HCT116 (cell line): ENCODE measurements at regions not wholly inside any gene's neighbourhood (a gene's known extent, or its start where the extent isn't known, plus 50 kb on each side); places are given as distances from the start of the nearest gene placed in this dataset.

Experiments used
- ATAC-seq: fragments of 200-7000 bp; cut with Tn5 transposase; 2 replicates; pipeline ENCODE4 v1.9.1; 2020; ENCODE audit warnings: mild to moderate bottlenecking, moderate library complexity
- BruUV-seq: library from RNA; stranded (reverse); fragments of 400-500 nt; replicated peaks from 2 replicates; lab custom pipeline; 2021; lab: Mats Ljungman, UMichigan
- CTCF ChIA-PET: fragments of 300-600 bp; sonication (Branson Sonifier 250); formaldehyde crosslinking; loops from one replicate; lab custom pipeline; 2021; ENCODE audit warnings: antibody characterized with exemption; lab: Charles Lee
- POLR2A ChIA-PET: fragments of 300-600, 350-600 bp; sonication (Branson Sonifier 250); formaldehyde crosslinking; loops from one replicate; lab custom pipeline; 2021; ENCODE audit warnings: antibody characterized with exemption; lab: Charles Lee
- RAD21 ChIA-PET, 2 experiments: fragments of 300-600 bp; sonication (Branson Sonifier 250); formaldehyde crosslinking; loops; one replicate each; lab custom pipeline; 2023; ENCODE audit warnings: low total read pairs in 2 of 2; ENCODE audit not compliant: uncharacterized antibody in 2 of 2, unreplicated experiment in 2 of 2, low non-redundant PET in 1 of 2; lab: Charles Lee
- DNase-seq: peaks from one replicate; pipeline ENCODE4 v3.0.0-alpha.2; 2010; ENCODE audit warnings: low read depth, low spot score
- H2AFZ ChIP-seq: fragments of 200-600 bp; shearing (Covaris generic), sonication (generic); 2 replicates; pipeline ENCODE4 v1.6.1; 2017; ENCODE audit warnings: low read depth, mixed run types, mixed read lengths, antibody characterized with exemption, low read length; ENCODE audit not compliant: poor library complexity, severe bottlenecking
- H3K27ac ChIP-seq: 2 replicates; pipeline ENCODE4 v1.5.1; 2012; ENCODE audit warnings: low read depth, low read length
- H3K27me3 ChIP-seq: fragments of 200-600 bp; sonication (generic); 2 replicates; pipeline ENCODE4 v1.6.1; 2016; ENCODE audit warnings: mixed run types, low read length, mixed read lengths; ENCODE audit not compliant: insufficient read depth
- H3K36me3 ChIP-seq, 2 experiments: fragments of 200-500 bp in 1 of 2; fragments of 200-600 bp in 1 of 2; sonication (Bioruptor generic) in 1 of 2; sonication (generic) in 1 of 2; 2 replicates each; pipeline versions ENCODE4 v1.5.1 to v1.6.1; 2014 to 2016; ENCODE audit warnings: low read length in 2 of 2, inconsistent platforms in 1 of 2, mixed read lengths in 1 of 2, mixed run types in 1 of 2; ENCODE audit not compliant: insufficient read depth in 2 of 2, control insufficient read depth in 1 of 2
- H3K4me1 ChIP-seq, 2 experiments: fragments of 200-600 bp in 1 of 2; sonication (generic) in 1 of 2; 2 replicates each; pipeline versions ENCODE4 v1.5.1 to v1.6.1; 2012 to 2017; ENCODE audit warnings: low read length in 2 of 2, inconsistent platforms in 1 of 2, mild to moderate bottlenecking in 1 of 2, mixed read lengths in 1 of 2, mixed run types in 1 of 2, moderate library complexity in 1 of 2; ENCODE audit not compliant: insufficient read depth in 2 of 2, control insufficient read depth in 1 of 2
- H3K4me2 ChIP-seq: fragments of 200-600 bp; sonication (generic); 2 replicates; pipeline ENCODE4 v1.6.1; 2017; ENCODE audit warnings: mixed run types, low read length, mixed read lengths
- H3K4me3 ChIP-seq, 2 experiments: fragments of 200-600 bp in 1 of 2; sonication (generic) in 1 of 2; replicated peaks in 1 of 2; 2 replicates each; pipeline ENCODE4 v1.5.1; 2011 to 2016; ENCODE audit warnings: low read length in 2 of 2, control low read depth in 1 of 2, low read depth in 1 of 2, mild to moderate bottlenecking in 1 of 2, mixed read lengths in 1 of 2, mixed run types in 1 of 2
- H3K79me2 ChIP-seq: fragments of 200-600 bp; sonication (generic); 2 replicates; pipeline ENCODE4 v1.6.1; 2017; ENCODE audit warnings: mild to moderate bottlenecking, mixed run types, low read length, moderate library complexity, mixed read lengths; ENCODE audit not compliant: insufficient read depth
- H3K9ac ChIP-seq: fragments of 200-600 bp; sonication (generic); 2 replicates; pipeline ENCODE4 v1.6.1; 2016; ENCODE audit warnings: low read length, mixed read lengths
- H3K9me2 ChIP-seq: fragments of 200-600 bp; sonication (generic), shearing (Covaris generic); 2 replicates; pipeline ENCODE4 v1.6.1; 2017; ENCODE audit warnings: mixed run types, mild to moderate bottlenecking, moderate library complexity; ENCODE audit not compliant: insufficient read depth
- H3K9me3 ChIP-seq, 2 experiments: fragments of 200-500 bp in 1 of 2; fragments of 200-600 bp in 1 of 2; sonication (Bioruptor generic) in 1 of 2; sonication (generic) in 1 of 2; 2 replicates each; pipeline ENCODE4 v1.6.1; 2014 to 2017; ENCODE audit warnings: low read length in 2 of 2, mixed read lengths in 2 of 2, inconsistent platforms in 1 of 2, low read depth in 1 of 2, mild to moderate bottlenecking in 1 of 2, mixed run types in 1 of 2, moderate library complexity in 1 of 2; ENCODE audit not compliant: control insufficient read depth in 1 of 2, insufficient read depth in 1 of 2
- H4K20me1 ChIP-seq: fragments of 200-600 bp; sonication (generic), shearing (Covaris generic); 2 replicates; pipeline ENCODE4 v1.6.1; 2017; ENCODE audit warnings: mixed run types, mild to moderate bottlenecking, moderate library complexity; ENCODE audit not compliant: insufficient read depth
- CEBPB ChIP-seq: IDR thresholded peaks from 2 replicates; pipeline ENCODE4 v1.6.1; 2012; ENCODE audit warnings: low read depth
- ELF1 ChIP-seq: IDR thresholded peaks from 2 replicates; pipeline ENCODE4 v1.6.1; 2012; ENCODE audit warnings: low read depth, borderline replicate concordance
- JUND ChIP-seq: IDR thresholded peaks from 2 replicates; pipeline ENCODE4 v1.6.1; 2012
- RAD21 ChIP-seq: IDR thresholded peaks from 2 replicates; pipeline ENCODE4 v1.6.1; 2012; ENCODE audit warnings: low read depth, mild to moderate bottlenecking
- SIN3A ChIP-seq: IDR thresholded peaks from 2 replicates; pipeline ENCODE4 v1.6.1; 2012; ENCODE audit warnings: low read depth
- TCF7L2 ChIP-seq: IDR thresholded peaks from 2 replicates; pipeline ENCODE4 v1.7.0; 2011; ENCODE audit warnings: borderline replicate concordance, inconsistent platforms; ENCODE audit not compliant: insufficient read depth, insufficient read length; ENCODE audit errors: extremely low read depth
- intact Hi-C: fragments of 100-400 bp; cut with micrococcal nuclease; formaldehyde crosslinking; loops from 2 replicates; pipeline ENCODE4 v1.10.0; 2022
- TF ChIP-seq, protein P1 (sequence below): IDR thresholded peaks from 2 replicates; pipeline ENCODE4 v1.6.1; 2012; ENCODE audit warnings: low read depth
- TF ChIP-seq, protein P2 (sequence below), 3 experiments: fragments of 200-600 bp in 1 of 3; sonication (generic) in 1 of 3; IDR thresholded peaks in 2 of 3; conservative IDR thresholded peaks in 1 of 3; 2 replicates each; pipeline ENCODE4 v1.5.1; 2012 to 2017; ENCODE audit warnings: low read depth in 2 of 3, low read length in 2 of 3, antibody characterized with exemption in 1 of 3, borderline replicate concordance in 1 of 3, control low read depth in 1 of 3, mild to moderate bottlenecking in 1 of 3, mixed read lengths in 1 of 3, mixed run types in 1 of 3, moderate library complexity in 1 of 3; ENCODE audit not compliant: insufficient read depth in 1 of 3
- TF ChIP-seq, protein P3 (sequence below): IDR thresholded peaks from 2 replicates; pipeline ENCODE4 v1.6.1; 2011; ENCODE audit warnings: mild to moderate bottlenecking, low read length, moderate library complexity; ENCODE audit not compliant: insufficient replicate concordance; ENCODE audit errors: extremely low read depth

DNA sequence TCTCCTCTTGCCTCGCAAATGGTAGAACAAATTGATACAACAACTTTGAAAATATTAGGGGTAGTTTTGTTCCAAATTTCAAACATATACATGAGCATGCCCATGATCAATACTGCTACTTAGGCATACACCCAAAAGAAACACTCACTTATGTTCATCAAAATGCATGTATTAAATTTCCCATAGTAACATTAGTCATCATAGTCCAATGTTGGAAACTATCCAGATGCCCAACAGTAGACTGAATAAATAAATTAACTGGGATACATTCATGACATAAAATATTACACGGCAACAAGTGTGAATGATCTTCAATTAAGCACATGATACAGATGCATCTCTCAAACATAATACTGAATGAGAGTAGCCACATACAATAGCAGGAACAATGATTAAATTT lies 391.6 kb downstream of the CDH11 start:
- peaks cover 11 to 12% of the 10 kb centered on the region in 2 experiments; a peak in 2 of 4 replicates for H3K9me3 ChIP-seq
- POLR2A ChIA-PET: no interaction called here
- no peaks in the 10 kb centered on the region for H3K9me2 ChIP-seq

DNA sequence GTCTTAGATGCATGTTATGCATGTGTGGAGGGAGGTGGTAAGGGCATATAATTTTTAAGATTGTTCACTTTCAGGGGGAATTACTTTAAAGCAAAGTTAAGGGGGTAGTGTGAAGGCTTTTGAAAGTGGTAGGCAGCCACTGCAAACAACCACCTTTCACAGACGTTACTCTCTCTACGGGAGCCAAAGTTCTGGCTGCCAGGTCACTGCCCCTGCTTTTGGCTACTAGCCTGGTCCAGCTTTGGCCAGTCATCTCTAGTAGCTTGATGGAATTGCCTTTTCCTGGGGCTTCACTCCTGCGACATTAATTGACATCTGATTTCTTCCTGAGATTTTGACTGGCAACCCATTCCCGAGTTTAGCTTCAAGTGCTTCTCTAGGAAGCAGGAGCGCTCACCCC lies 397.5 kb downstream of the CDH11 start:
- Histone ChIP-seq H3K4me1 (no peaks in the 10 kb centered on the region), H3K36me3 (no peaks in the 10 kb centered on the region), H3K27me3 (no peaks in the 10 kb centered on the region), H4K20me1 (no peaks in the 10 kb centered on the region), H2AFZ (no peak overlapping the region), H3K9ac (no peak overlapping the region), H3K9me2 (no peaks in the 10 kb centered on the region), H3K9me3 (peaks cover 0 to 32% of the 10 kb centered on the region in 2 experiments; a peak in 2 of 4 replicates), H3K79me2 (no peaks in the 10 kb centered on the region), H3K27ac (no peak overlapping the region), H3K4me3 (no peak overlapping the region), H3K4me2 (no peak overlapping the region)
- POLR2A ChIA-PET: no interaction called here
- CTCF ChIA-PET: no interaction called here
- RAD21 ChIA-PET: no interaction called here
- BruUV-seq: no TSS peak
- intact Hi-C loops: no loop called here
- DNase-seq: no peak
- TF ChIP-seq SIN3A: no peak
- TF ChIP-seq TCF7L2: no peak
- TF ChIP-seq RAD21: no peak
- no peak for TF ChIP-seq JUND
- TF ChIP-seq, protein P1, sequence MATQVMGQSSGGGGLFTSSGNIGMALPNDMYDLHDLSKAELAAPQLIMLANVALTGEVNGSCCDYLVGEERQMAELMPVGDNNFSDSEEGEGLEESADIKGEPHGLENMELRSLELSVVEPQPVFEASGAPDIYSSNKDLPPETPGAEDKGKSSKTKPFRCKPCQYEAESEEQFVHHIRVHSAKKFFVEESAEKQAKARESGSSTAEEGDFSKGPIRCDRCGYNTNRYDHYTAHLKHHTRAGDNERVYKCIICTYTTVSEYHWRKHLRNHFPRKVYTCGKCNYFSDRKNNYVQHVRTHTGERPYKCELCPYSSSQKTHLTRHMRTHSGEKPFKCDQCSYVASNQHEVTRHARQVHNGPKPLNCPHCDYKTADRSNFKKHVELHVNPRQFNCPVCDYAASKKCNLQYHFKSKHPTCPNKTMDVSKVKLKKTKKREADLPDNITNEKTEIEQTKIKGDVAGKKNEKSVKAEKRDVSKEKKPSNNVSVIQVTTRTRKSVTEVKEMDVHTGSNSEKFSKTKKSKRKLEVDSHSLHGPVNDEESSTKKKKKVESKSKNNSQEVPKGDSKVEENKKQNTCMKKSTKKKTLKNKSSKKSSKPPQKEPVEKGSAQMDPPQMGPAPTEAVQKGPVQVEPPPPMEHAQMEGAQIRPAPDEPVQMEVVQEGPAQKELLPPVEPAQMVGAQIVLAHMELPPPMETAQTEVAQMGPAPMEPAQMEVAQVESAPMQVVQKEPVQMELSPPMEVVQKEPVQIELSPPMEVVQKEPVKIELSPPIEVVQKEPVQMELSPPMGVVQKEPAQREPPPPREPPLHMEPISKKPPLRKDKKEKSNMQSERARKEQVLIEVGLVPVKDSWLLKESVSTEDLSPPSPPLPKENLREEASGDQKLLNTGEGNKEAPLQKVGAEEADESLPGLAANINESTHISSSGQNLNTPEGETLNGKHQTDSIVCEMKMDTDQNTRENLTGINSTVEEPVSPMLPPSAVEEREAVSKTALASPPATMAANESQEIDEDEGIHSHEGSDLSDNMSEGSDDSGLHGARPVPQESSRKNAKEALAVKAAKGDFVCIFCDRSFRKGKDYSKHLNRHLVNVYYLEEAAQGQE: no peak
- no peak for TF ChIP-seq ELF1
- no peak for TF ChIP-seq CEBPB
- TF ChIP-seq, protein P2, sequence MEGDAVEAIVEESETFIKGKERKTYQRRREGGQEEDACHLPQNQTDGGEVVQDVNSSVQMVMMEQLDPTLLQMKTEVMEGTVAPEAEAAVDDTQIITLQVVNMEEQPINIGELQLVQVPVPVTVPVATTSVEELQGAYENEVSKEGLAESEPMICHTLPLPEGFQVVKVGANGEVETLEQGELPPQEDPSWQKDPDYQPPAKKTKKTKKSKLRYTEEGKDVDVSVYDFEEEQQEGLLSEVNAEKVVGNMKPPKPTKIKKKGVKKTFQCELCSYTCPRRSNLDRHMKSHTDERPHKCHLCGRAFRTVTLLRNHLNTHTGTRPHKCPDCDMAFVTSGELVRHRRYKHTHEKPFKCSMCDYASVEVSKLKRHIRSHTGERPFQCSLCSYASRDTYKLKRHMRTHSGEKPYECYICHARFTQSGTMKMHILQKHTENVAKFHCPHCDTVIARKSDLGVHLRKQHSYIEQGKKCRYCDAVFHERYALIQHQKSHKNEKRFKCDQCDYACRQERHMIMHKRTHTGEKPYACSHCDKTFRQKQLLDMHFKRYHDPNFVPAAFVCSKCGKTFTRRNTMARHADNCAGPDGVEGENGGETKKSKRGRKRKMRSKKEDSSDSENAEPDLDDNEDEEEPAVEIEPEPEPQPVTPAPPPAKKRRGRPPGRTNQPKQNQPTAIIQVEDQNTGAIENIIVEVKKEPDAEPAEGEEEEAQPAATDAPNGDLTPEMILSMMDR (IDR thresholded peaks at IDR 0.05 in 2 of 3, conservative IDR thresholded peaks at IDR 0.05 in 1 of 3; ENCODE audit: borderline replicate concordance in 1 of 3, insufficient read depth in 1 of 3, low read depth in 2 of 3, low read length in 2 of 3): no peak
- no peak for ATAC-seq

More for the DNA sequence above, 391.6 kb downstream of the CDH11 start:
- TF ChIP-seq CEBPB: no peak
- TF ChIP-seq, protein P3, sequence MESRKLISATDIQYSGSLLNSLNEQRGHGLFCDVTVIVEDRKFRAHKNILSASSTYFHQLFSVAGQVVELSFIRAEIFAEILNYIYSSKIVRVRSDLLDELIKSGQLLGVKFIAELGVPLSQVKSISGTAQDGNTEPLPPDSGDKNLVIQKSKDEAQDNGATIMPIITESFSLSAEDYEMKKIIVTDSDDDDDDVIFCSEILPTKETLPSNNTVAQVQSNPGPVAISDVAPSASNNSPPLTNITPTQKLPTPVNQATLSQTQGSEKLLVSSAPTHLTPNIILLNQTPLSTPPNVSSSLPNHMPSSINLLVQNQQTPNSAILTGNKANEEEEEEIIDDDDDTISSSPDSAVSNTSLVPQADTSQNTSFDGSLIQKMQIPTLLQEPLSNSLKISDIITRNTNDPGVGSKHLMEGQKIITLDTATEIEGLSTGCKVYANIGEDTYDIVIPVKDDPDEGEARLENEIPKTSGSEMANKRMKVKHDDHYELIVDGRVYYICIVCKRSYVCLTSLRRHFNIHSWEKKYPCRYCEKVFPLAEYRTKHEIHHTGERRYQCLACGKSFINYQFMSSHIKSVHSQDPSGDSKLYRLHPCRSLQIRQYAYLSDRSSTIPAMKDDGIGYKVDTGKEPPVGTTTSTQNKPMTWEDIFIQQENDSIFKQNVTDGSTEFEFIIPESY: no peak
- intact Hi-C loops: no loop called here
- Histone ChIP-seq H3K36me3 (no peaks in the 10 kb centered on the region), H3K79me2 (no peaks in the 10 kb centered on the region), H3K27me3 (no peaks in the 10 kb centered on the region), H3K27ac (no peak overlapping the region), H3K9ac (no peak overlapping the region), H3K4me1 (no peaks in the 10 kb centered on the region), H4K20me1 (no peaks in the 10 kb centered on the region), H3K4me3 (no peak overlapping the region), H2AFZ (no peak overlapping the region), H3K4me2 (no peak overlapping the region)
- CTCF ChIA-PET: no interaction called here
- DNase-seq (no peak), ATAC-seq (no peak)
- RAD21 ChIA-PET: no interaction called here
- no TSS peak for BruUV-seq
